GM18505 (cell line): ENCODE measurements at regions not wholly inside any gene's neighbourhood (a gene's known extent, or its start where the extent isn't known, plus 50 kb on each side); places are given as distances from the start of the nearest gene placed in this dataset.
"Not testable (repeated sequence)": the region's sequence is repeated elsewhere in the genome, so short reads cannot be mapped to it uniquely, and the experiment has no call there.

Experiments
- ATAC-seq: cut with Tn5 transposase; IDR thresholded peaks from one replicate; pipeline ENCODE4 v1.9.1; 2021; ENCODE audit not compliant: unreplicated experiment
- POLR2A ChIP-seq: IDR thresholded peaks from 4 replicates; pipeline ENCODE4 v1.6.1; 2011; ENCODE audit warnings: borderline replicate concordance; ENCODE audit not compliant: insufficient read depth, insufficient read length; ENCODE audit errors: extremely low read depth

DNA sequence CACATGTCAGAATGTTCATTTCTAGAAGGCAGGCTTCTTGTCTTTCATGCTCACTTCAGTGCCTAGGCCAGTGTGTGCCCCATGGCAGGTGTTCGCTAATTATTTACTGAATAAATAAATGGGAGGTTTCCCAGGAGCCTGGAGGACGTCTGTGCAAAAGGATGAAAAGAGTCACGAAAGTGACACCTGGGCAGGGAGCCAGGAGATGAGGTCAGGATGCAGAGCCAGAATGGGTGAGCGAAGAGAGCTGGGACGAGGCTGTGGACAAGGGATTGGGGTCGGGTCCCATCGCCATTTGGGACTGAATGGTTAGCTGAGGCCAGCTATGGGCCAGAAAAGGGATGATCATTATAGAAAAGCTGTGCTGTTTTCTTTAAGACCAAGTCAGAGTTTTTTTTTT, 560.4 kb downstream of the TBC1D22A start:
- no peak for TF ChIP-seq POLR2A
- no peak for ATAC-seq

DNA sequence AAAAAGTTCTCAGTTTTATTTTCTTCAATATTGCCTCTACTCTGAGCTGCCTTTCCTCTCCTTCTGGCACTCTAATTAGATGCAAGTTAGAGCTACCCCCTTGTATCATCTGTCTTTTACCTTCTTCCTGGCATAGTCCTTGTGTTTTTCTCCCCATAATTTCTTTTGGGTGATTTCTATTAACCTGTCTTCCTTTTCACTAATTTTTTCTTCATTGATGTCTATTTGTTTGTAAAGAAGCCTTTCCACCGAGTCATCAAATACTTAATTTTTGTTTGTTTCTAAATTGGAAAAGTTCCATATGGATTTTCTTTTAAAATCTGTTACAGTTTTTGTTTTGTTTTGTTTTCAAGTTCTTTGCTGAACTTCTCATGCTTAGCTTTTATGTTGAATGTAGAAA, 558.1 kb downstream of the TBC1D22A start:
- no peak for ATAC-seq
- no peak for TF ChIP-seq POLR2A

DNA sequence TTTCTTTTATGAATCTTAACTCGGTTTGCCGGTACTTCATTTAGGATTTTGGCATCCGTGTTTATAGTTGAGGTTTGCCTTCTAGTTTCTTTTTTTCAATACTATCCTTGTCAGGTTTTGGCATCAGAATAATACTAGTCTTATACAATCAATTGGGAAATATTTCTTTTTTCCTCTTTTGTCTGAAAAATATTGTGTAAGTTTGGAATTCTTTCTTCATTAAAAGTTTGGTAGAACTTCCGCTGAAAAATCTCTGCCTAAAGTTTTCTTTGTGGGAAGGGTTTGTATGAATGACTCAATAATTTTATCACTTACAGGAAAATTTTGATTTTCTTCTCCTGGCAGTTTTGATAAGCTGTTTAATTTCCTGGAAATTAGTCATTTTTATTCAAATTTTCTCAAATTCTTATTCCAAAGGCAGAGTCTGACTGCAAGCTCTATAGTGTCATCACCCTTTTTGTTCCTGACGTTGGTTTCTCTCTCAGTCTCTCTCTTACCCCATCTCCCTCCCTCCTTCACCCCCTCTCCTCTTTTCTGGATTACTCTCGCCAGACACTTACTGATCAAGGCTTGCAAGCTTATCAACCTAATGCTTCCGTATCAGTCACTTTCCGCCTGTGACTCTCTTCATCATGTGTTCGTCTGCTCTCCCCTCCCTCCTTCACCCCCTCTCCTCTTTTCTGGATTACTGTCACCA, 555.7 kb downstream of the TBC1D22A start:
- no peak for ATAC-seq
- no peak for TF ChIP-seq POLR2A

DNA sequence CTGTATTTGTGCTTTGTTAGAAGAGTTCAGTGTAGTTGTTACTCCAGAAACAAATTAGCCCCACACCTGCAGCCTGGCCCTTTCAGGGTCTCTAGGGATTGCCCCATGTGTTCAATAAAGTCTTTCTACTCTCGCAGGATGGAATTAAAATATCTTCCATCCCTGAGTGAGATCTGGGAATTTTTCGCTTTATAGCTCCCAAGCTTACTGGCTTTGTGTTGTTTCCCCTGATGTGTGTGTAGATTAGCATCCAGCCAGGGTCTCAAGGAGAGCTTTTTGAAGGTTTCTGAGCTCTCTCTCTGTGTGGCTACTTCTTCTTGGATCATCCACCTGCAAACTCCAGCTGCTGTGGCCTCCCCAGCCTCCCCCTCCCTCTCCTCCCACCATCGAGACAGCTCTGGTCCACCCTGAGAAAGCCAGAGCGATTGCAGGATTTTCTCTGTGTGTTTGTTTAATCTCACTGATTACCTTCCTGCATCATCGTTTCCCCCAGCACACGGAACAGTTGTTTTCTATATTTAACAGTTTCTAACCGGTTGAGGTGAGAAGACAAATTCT, 553.5 kb downstream of the TBC1D22A start:
- no peak for ATAC-seq
- TF ChIP-seq POLR2A, result no peak

DNA sequence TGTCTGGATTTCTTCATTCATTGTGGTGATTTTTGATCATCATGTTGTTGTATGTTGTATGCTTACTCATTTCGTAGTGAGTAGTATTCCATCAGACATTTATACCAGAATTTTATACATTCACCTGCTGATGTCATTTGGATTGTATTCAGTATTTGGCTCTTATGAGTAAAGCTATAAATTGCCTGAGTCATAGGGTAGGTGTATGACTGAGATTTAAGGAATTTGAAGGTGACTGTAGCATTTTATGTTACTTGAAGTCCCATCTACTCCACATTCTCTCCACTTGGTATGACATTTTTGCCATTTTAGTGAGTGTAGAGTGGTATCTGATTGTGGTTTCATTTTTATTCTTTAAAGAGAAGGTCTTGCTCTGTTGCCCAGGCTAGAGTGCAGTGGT, 548.2 kb downstream of the TBC1D22A start:
- ATAC-seq, result no peak
- no peak for TF ChIP-seq POLR2A

DNA sequence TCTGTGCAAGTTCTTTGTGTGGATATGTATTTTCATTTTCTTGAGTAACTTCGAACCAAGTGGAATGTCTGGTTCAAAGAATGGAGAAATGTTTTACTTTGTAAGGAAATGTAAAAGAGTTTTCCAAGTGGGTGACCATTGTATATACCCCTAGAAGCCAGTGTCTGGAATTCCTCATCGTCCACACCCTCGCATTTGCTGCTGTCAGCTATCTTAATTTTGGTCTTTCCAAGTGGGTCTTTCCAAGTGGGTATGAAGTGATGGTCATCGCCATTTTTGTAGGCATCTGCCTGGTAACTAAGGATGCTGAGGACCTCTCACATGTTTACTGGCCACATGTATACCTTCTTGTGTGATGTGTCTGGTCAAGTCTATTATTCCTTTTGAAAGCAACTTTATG, 547.5 kb downstream of the TBC1D22A start:
- ATAC-seq, result no peak
- TF ChIP-seq POLR2A, result no peak

DNA sequence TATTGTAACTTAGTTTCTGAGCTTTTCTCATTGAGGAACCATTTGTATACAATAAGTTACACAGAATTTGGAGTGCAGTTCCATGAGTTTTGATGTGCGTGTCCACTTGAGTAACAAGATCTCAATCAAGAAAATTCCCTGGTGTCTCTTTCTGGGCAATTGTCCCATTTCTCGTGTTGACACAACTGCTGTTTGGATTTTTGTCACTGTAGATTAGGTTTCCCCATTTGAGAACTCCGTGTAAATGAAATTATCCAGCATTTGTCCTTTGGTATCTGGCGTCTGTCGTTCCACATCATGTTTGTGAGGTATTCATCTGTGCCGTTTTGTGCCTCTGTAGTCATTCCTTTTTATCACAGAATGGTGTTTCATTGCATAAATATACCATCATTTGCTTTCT, 547.0 kb downstream of the TBC1D22A start:
- TF ChIP-seq POLR2A, result no peak
- no peak for ATAC-seq

DNA sequence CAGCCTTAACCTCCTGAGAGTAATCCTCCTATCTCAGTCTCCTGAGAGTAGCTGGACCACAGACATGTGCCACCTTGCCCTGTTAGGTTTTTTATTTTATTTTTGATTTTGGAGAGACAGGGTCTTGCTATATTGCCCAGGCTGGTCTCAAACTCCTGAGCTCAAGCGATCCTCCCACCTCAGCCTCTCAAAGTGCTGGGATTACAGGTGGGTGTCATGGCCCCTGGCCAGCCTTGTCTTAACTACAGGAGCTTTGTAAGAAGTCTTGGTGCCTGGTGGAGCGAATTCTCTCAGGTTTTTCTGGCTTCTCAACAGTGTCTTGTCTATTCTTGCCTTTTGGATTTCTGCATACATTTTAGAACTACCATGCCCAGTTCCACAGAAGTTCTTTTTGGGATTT, 546.4 kb downstream of the TBC1D22A start:
- no peak for TF ChIP-seq POLR2A

DNA sequence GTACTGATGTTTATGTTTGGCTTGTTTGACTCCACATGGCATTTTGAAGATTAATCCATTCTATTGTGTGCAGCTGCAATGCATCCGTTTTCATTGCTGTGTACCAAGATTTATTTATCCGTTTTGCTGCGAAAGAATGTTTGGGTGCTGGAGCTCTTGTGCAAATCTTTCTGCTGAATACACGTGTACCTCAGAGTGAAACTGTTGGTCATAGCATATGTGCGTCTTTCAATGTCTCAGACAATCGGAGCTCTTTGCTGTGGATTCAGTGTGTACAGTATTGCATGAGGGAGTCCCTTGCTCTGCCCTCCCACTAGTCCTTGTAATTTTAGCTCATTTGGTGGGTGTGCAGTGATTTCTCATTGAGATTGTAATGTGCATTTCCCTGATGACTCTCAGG, 545.4 kb downstream of the TBC1D22A start:
- TF ChIP-seq POLR2A, result no peak
- ATAC-seq, result no peak

More for the DNA sequence above, 546.4 kb downstream of the TBC1D22A start:
- no peak for ATAC-seq

DNA sequence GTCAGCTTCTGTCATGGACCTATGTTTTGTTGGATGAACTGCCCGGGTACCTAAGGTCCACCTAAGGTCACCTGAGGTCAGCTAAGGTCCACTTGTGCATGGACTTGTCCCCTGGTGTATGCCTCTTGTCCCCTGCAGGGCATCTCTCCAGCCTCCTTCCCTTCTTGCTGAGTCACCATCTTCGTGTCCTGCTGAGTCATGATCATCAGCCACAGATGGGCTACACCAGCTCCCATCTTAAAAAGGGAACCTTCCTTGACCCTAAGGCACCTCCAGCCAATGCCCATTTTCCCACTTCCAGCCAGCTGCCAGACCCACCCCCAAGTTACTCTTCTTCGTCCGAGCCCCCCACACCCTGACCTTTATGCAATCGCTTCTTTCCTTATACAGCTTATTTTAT, 544.9 kb downstream of the TBC1D22A start:
- no peak for TF ChIP-seq POLR2A
- ATAC-seq, result no peak

DNA sequence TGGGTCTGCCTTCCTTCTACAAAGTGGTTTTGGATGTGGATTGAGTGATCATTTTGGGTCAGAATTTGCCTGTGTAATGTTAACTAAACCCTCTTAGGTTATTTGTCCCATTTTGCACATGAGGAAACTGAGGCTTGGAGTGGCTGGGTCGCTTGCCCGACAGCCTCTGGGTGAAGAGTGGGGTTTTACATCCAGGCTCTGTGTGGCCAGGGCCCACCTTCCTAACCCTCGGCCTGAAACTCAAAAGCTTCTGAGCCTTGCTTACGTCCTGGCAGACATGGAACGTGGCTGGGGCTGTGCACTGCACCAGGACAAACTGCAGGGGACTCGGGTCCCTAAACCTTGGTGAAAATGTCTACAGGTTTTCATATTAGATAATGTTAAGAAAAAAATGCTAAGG, 542.4 kb downstream of the TBC1D22A start:
- no peak for TF ChIP-seq POLR2A
- ATAC-seq, result no peak

DNA sequence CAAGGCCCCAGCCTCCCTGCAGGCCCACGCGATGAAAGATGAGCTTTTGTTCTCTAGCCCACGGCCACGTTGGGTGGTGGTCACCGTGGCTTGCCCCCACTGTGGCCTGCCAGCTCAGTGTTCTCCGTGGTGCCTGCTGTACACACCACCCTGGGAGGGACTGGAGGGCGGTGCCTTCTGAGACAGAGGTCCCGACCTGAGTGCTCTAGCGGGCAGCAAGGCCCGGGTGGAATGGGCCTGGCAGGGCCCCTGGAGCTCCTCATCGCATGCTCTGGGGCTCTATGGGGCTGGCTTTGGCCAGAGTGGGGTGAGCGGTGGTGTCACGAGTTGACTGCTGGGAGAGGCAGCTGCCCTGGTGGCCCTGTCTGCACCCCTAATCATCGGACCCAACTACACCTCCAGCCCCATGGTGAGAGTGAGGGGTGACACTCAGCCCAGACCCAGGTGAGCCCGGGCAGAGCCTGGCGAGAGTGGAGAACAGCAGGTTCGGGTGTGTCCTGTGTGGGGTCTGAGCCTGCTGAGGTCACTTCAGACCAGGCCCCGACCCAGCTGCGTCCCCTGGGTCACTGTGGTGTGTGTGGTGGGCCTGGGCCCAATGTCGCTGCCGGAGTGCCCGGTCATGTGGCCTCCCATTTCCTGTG, 541.9 kb downstream of the TBC1D22A start:
- no peak for ATAC-seq

DNA sequence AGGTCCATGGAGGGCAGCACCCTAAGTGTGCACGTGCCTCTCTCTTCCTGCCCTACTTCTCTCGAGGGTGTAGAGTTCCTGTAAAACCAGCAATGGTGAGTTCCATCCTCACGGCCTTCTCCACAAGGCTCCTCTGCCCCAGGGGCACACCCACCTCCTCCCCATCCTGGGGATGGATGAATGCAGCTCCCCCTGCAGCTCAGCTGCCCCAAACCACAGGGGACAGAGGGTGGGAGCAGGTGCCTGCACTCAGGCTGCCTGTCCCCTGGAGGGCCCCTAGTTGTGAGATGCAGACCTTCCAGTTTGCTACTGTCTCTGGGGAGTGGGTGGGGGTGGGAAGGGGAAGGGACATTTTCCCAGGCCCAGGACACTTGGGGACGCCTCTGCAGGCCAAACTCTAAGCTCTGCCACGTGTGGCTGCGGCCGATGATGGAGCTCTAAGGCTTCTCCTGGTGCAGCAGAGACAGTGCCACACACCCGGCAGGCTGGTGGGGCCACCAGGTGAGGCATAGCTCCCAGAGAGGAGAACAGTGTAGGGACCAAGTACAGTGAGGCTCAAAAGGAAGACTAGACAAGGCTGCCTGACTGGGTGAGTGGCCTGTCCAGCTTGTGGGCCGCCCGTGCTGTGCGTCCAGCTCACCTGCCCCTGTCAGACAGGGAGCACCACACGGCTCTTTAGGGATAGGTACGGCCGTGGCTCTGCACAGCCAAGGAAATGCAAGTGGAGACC, 540.9 kb downstream of the TBC1D22A start:
- no peak for TF ChIP-seq POLR2A
- ATAC-seq, result no peak

More for the DNA sequence above, 541.9 kb downstream of the TBC1D22A start:
- TF ChIP-seq POLR2A, result no peak

DNA sequence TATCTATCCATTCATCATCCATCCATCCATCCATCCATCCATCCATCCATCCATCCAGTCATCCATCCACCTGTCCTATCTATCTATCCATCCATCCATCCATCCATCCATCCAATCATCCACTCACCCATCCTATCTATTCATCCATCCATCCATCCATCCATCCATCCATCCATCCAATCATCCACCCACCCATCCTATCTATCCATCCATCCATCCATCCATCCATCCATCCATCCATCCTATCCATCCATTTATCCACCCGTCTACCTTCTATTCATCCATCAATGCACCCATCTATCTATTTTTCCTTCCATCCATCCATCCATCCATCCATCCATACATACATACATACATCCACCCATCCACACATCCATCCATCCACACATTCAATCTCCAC, 540.1 kb downstream of the TBC1D22A start:
- ATAC-seq, result not testable (repeated sequence)
